A673 (cell line): ENCODE measurements at regions not wholly inside any gene's neighbourhood (a gene's known extent, or its start where the extent isn't known, plus 50 kb on each side); places are given as distances from the start of the nearest gene placed in this dataset.

ENCODE experiments used
- BruUV-seq: library from RNA; stranded (reverse); fragments of 400-500 nt; replicated peaks from 2 replicates; lab custom pipeline; 2021; lab: Mats Ljungman, UMichigan
- CTCF ChIA-PET: fragments of 300-600 bp; sonication (Branson Sonifier 250); formaldehyde crosslinking; loops from one replicate; lab custom pipeline; 2022; ENCODE audit warnings: antibody characterized with exemption; lab: Charles Lee
- POLR2A ChIA-PET: fragments of 300-600 bp; sonication (Branson Sonifier 250); formaldehyde crosslinking; loops from one replicate; lab custom pipeline; 2022; ENCODE audit warnings: antibody characterized with exemption; ENCODE audit not compliant: low non-redundant PET; lab: Charles Lee
- DNase-seq: peaks from one replicate; pipeline ENCODE4 v3.0.0-alpha.2; 2015; ENCODE audit warnings: low spot score
- H3K27ac ChIP-seq: fragments of 200-600 bp; sonication (generic); 2 replicates; pipeline ENCODE4 v1.5.1; 2016; ENCODE audit warnings: mixed run types, low read depth, mild to moderate bottlenecking, mixed read lengths, antibody characterized with exemption, low read length; ENCODE audit not compliant: poor library complexity, severe bottlenecking
- H3K27me3 ChIP-seq: fragments of 200-600 bp; sonication (generic); replicated peaks from 2 replicates; pipeline ENCODE4 v1.6.1; 2017; ENCODE audit warnings: mixed run types, low read depth, mild to moderate bottlenecking, mixed read lengths, antibody characterized with exemption, low read length; ENCODE audit not compliant: insufficient read depth, poor library complexity
- H3K36me3 ChIP-seq: fragments of 200-600 bp; sonication (generic); 2 replicates; pipeline ENCODE4 v1.6.1; 2016; ENCODE audit warnings: mixed run types, mild to moderate bottlenecking, mixed read lengths, antibody characterized with exemption, low read length; ENCODE audit not compliant: insufficient read depth, poor library complexity, severe bottlenecking
- H3K4me1 ChIP-seq: fragments of 200-600 bp; sonication (generic); 2 replicates; pipeline ENCODE4 v1.6.1; 2017; ENCODE audit warnings: mixed run types, mild to moderate bottlenecking, mixed read lengths, antibody characterized with exemption, low read length; ENCODE audit not compliant: insufficient read depth, poor library complexity, severe bottlenecking
- H3K4me3 ChIP-seq: fragments of 200-600 bp; sonication (generic); 2 replicates; pipeline ENCODE4 v1.5.1; 2016; ENCODE audit warnings: low read depth, mixed run types, mild to moderate bottlenecking, mixed read lengths, low read length; ENCODE audit not compliant: poor library complexity, severe bottlenecking
- H3K9me3 ChIP-seq: fragments of 200-600 bp; sonication (generic); 2 replicates; pipeline ENCODE4 v1.6.1; 2016; ENCODE audit warnings: mixed run types, low read depth, mild to moderate bottlenecking, mixed read lengths, antibody characterized with exemption, low read length; ENCODE audit not compliant: poor library complexity, severe bottlenecking
- CTCF ChIP-seq: fragments of 300-800, 200-600 bp; sonication (generic); conservative IDR thresholded peaks from 2 replicates; pipeline ENCODE4 v1.5.1; 2017; ENCODE audit warnings: low read depth, mild to moderate bottlenecking, antibody characterized with exemption, low read length, moderate library complexity, mixed read lengths
- EZH2 ChIP-seq: fragments of 200-600 bp; sonication (generic); IDR thresholded peaks from 2 replicates; pipeline ENCODE4 v1.6.1; 2017; ENCODE audit warnings: borderline replicate concordance, low read depth, mild to moderate bottlenecking, mixed read lengths, antibody characterized with exemption, low read length; ENCODE audit not compliant: poor library complexity, severe bottlenecking
- intact Hi-C: fragments of 100-400 bp; cut with micrococcal nuclease; formaldehyde crosslinking; loops from one replicate; pipeline ENCODE4 v1.10.0; 2022; ENCODE audit not compliant: unreplicated experiment

GRCh38 chr13:19057588-19058340 is 123.9 kb downstream of the TUBA3C start:
- Histone ChIP-seq H3K36me3 (no peaks in the 10 kb centered on the region), H3K4me3 (no peak overlapping the region), H3K27me3 (no peaks in the 10 kb centered on the region), H3K9me3 (no peaks in the 10 kb centered on the region), H3K27ac (no peak overlapping the region), H3K4me1 (no peaks in the 10 kb centered on the region)
- POLR2A ChIA-PET: no interaction called here
- DNase-seq: no peak
- no TSS peak for BruUV-seq
- intact Hi-C loops: no loop called here
- CTCF ChIA-PET: no interaction called here
- TF ChIP-seq CTCF: no peak
- no peak for TF ChIP-seq EZH2

DNA sequence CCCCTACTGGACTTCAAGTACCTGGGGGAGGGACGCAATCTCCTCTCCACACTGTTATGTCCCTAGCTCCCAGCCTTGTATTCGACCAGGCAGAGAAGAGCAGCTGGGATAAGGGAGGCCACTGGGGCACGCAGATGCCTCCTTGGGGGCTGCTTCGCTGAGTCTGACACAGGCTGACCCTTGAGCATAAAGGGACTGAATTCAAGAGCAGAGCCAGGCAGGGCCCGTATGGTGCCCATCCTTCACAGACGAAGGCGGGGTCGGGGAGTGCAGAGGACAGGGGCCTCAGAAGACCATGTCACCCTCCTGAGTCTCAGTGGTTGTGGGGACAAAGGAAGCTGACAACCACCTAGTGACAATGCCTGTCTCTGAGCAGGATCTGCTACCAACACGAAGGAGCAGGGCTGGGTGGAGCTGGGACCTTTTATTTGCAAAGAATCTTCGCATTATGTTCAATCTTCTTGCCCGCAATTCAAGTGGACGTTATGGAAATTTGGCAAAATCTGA is 124.6 kb downstream of the TUBA3C start:
- Histone ChIP-seq H3K4me1 (no peaks in the 10 kb centered on the region), H3K9me3 (no peaks in the 10 kb centered on the region), H3K4me3 (no peak overlapping the region), H3K36me3 (no peaks in the 10 kb centered on the region), H3K27ac (no peak overlapping the region), H3K27me3 (no peaks in the 10 kb centered on the region)
- ChIA-PET POLR2A (no interaction called here), CTCF (no interaction called here)
- TF ChIP-seq CTCF: no peak
- TF ChIP-seq EZH2: no peak
- no peak for DNase-seq
- BruUV-seq: no TSS peak
- intact Hi-C loops: no loop called here

DNA sequence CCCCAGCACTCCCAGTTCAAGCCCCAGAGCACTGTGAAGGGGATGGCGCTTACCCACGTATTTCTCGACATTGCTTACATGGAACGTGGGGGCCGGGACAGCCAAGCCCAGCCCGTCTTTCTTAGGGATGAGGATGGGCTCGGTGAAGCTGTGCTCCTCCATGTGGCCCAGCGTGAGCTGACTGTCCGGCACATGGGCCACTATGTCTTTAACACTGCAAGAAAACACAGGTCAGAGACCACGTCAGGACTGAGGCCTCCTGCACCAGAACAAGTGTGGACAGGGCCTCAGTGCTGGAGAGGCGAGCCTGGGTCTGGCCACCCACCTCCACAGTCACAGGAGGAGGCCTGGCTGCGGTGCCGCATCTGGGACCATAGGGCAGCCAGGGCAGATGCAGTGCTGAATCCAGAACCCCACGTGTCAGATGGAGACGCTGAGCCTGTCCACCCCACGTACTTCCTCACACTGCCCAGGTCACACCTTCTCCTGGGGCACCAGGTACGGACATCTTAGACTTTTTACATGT is 125.2 kb downstream of the TUBA3C start:
- no peaks in the 10 kb centered on the region for H3K36me3 ChIP-seq
- no peaks in the 10 kb centered on the region for H3K4me1 ChIP-seq
- no peak overlapping the region for H3K4me3 ChIP-seq
- CTCF ChIA-PET: no interaction called here
- H3K27ac ChIP-seq: no peak overlapping the region
- intact Hi-C loops: no loop called here
- no peaks in the 10 kb centered on the region for H3K9me3 ChIP-seq
- TF ChIP-seq EZH2 (no peak), CTCF (no peak)
- H3K27me3 ChIP-seq: no peaks in the 10 kb centered on the region
- BruUV-seq: no TSS peak
- DNase-seq: no peak
- POLR2A ChIA-PET: no interaction called here
